Testis (tissue), 2 donors: ENCODE measurements at regions not wholly inside any gene's neighbourhood (a gene's known extent, or its start where the extent isn't known, plus 50 kb on each side); places are given as distances from the start of the nearest gene placed in this dataset.

Source experiments
- POLR2A ChIP-seq: fragments of 450-650 bp; IDR thresholded peaks from one replicate; pipeline ENCODE4 v1.6.1; 2017; ENCODE audit warnings: antibody characterized with exemption, mild to moderate bottlenecking, moderate library complexity
- TF ChIP-seq, protein P1 (sequence below), 3 experiments: fragments of 450-650 bp in 2 of 3; fragments of 200-600 bp in 1 of 3; sonication (generic) in 1 of 3; IDR thresholded peaks; one replicate each; pipeline ENCODE4 v1.5.1; 2016 to 2019; ENCODE audit warnings: antibody characterized with exemption in 3 of 3, mild to moderate bottlenecking in 2 of 3, moderate library complexity in 1 of 3

DNA sequence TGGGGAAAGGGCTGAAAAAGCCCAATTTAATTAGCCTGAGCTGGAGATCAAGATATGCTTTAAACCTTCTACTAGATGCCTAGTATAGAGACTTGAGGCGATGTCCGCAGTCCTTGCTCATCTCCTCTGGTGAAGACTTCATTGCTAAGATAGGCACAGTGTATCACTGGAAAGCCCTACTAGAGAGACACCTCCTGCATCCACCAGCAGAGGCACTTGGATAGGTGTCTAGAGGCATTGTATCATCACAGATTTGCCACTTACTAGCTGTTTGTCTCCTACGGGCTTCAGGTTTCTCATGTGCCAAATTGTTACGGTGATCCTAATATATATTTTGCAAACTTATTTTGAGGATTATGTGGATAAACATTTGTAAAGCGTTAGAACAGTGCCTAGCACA lies 1048.5 kb downstream of the GALC start:
- TF ChIP-seq, protein P1, sequence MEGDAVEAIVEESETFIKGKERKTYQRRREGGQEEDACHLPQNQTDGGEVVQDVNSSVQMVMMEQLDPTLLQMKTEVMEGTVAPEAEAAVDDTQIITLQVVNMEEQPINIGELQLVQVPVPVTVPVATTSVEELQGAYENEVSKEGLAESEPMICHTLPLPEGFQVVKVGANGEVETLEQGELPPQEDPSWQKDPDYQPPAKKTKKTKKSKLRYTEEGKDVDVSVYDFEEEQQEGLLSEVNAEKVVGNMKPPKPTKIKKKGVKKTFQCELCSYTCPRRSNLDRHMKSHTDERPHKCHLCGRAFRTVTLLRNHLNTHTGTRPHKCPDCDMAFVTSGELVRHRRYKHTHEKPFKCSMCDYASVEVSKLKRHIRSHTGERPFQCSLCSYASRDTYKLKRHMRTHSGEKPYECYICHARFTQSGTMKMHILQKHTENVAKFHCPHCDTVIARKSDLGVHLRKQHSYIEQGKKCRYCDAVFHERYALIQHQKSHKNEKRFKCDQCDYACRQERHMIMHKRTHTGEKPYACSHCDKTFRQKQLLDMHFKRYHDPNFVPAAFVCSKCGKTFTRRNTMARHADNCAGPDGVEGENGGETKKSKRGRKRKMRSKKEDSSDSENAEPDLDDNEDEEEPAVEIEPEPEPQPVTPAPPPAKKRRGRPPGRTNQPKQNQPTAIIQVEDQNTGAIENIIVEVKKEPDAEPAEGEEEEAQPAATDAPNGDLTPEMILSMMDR (IDR thresholded peaks at IDR 0.05) = no peak
- TF ChIP-seq POLR2A = no peak
